GM12878 (cell line): ENCODE measurements at regions not wholly inside any gene's neighbourhood (a gene's known extent, or its start where the extent isn't known, plus 50 kb on each side); places are given as distances from the start of the nearest gene placed in this dataset.

Experiments used
- ATF3 ChIP-seq: IDR thresholded peaks from 2 replicates; pipeline ENCODE4 v1.6.1; 2011; ENCODE audit warnings: low read depth, mild to moderate bottlenecking, low read length, moderate library complexity, borderline replicate concordance; ENCODE audit errors: extremely low read depth
- BCL11A ChIP-seq: IDR thresholded peaks from 2 replicates; pipeline ENCODE4 v1.6.1; 2011; ENCODE audit warnings: low read depth, low read length
- CTCF ChIP-seq, 3 experiments: IDR thresholded peaks in 2 of 3; conservative IDR thresholded peaks in 1 of 3; 2 replicates each; pipeline ENCODE4 v1.5.1; 2011; ENCODE audit warnings: low read depth in 3 of 3, low read length in 3 of 3, mild to moderate bottlenecking in 3 of 3, control low read depth in 2 of 3, moderate library complexity in 2 of 3, inconsistent platforms in 1 of 3, mixed read lengths in 1 of 3; ENCODE audit not compliant: control insufficient read depth in 2 of 3, insufficient read depth in 1 of 3; ENCODE audit errors: extremely low read depth in 1 of 3
- ELK1 ChIP-seq: IDR thresholded peaks from 2 replicates; pipeline ENCODE4 v1.6.1; 2012; ENCODE audit warnings: low read depth, low read length, improper control_type of control experiment
- MXI1 ChIP-seq: fragments of 150-350 bp; IDR thresholded peaks from 2 replicates; pipeline ENCODE4 v1.6.1; 2011; ENCODE audit warnings: low read depth, mild to moderate bottlenecking, inconsistent platforms, low read length, improper control_type of control experiment

- TF ChIP-seq MXI1 (no peak), ELK1 (no peak), BCL11A (no peak), ATF3 (no peak), CTCF (IDR thresholded peaks at IDR 0.05 in 2 of 3, conservative IDR thresholded peaks at IDR 0.05 in 1 of 3; ENCODE audit: control insufficient read depth in 2 of 3, extremely low read depth in 1 of 3, insufficient read depth in 1 of 3, low read depth in 3 of 3, low read length in 3 of 3) (no peak)
Observed at GRCh38 chr3:177778633-177779032, 581.4 kb upstream of the TBL1XR1 start.
